COR-L47 (cell line): ENCODE measurements at regions not wholly inside any gene's neighbourhood (a gene's known extent, or its start where the extent isn't known, plus 50 kb on each side); places are given as distances from the start of the nearest gene placed in this dataset.

Source experiments
- DNase-seq: peaks from one replicate; lab custom pipeline; 2025; lab: John Stamatoyannopoulos, UW

DNA sequence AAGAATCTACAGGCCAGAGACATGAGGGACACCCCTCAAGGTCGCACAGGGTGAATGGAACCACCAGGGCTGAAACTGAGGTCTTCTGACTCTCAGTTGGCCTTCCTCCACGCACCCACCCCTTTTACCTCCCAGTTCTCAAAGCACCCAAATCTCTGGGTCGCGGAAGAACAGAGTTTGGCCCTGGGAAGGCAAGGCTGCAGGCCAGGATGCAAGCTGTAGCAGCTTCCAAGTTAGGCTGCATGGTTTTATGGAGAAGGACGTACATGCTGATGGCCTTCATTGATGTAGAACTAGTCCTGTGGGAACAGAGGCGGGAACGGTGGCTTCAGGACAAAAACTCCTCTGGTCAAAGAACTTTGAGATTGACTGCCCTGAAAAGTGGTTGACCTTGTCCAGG lies 143.5 kb upstream of the B3GAT1 start:
- DNase-seq = no peak

DNA sequence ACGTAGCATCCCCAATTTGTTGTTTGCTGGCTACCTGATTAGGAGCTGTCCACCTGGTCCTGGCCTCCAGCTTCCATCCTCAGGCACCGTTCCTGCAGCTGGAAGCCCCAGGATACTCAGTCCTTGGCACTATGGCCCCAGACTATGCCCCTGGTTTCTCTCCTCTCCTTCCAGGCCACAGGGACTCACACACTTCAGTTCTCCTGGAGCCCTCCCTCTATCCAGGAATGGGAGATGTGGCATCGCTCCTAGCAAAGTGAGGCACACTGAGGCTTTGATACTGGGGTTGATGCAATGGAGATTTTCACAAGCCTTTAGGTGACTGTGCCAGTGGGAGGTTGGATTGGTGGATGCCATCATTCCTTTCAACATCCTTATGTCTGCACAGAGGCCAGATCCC lies 142.8 kb upstream of the B3GAT1 start:
- DNase-seq = no peak

DNA sequence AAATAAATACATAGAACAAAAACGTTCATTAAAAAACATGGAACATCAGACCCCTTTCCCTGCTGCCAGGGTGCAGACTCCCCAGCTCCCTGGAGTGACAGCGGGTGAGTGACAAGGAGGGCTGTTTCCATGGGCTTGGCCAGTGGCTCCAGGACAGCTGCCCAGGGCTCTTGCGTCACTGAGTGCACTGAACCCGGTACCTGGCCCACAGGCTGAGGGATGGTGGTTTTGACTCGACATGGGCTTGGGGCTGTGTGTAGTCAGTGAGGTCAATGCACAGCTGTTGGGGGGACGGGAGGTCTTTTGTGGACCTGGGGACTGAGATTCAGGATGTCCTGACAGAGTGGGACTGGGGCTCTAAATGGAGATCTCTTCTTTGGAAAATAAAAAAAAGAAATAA lies 142.1 kb upstream of the B3GAT1 start:
- DNase-seq = no peak

- DNase-seq = no peak
These were observed 140.7 kb upstream of the B3GAT1 start for GRCh38 chr11:134552749-134553148.

- no peak for DNase-seq
These were observed 133.5 kb upstream of the B3GAT1 start for GRCh38 chr11:134545521-134545920.

DNA sequence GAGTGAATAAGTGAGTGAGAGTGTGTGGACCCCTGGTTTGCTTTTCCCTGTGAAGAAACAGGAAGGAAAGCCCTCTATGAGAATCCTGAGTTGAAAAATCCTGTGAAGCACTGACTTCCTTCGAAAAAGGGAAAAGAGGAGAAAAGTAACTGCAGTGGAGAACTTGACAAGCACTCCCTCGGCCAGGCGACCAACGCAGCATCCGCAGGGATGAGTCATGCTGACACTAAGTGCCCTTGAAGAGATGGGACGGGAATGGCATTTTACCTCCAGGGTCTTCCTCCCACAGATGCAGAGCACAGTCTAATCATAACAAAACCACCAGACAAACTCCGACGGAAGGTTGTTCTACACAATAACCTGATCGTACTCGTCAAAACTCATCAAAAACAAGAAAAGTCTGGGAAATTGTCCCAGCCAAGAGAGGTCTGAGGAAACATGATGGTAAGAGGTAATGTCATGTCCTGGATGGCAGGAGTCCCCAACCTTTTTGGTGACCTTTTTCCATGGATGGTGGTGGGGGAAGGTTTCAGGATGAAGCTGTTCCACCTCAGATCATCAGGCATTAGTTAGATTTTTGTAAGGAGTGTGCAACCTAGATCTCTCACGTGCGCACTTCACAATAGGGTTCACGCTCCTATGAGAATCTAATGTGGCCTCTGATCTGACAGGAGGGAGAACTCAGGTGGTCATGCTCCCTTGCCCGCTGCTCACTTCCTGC lies 132.2 kb upstream of the B3GAT1 start:
- no peak for DNase-seq

GRCh38 chr11:134543645-134544044 lies 131.6 kb upstream of the B3GAT1 start:
- DNase-seq = no peak

- DNase-seq = no peak
These were observed 131.2 kb upstream of the B3GAT1 start for GRCh38 chr11:134543241-134543640.

DNA sequence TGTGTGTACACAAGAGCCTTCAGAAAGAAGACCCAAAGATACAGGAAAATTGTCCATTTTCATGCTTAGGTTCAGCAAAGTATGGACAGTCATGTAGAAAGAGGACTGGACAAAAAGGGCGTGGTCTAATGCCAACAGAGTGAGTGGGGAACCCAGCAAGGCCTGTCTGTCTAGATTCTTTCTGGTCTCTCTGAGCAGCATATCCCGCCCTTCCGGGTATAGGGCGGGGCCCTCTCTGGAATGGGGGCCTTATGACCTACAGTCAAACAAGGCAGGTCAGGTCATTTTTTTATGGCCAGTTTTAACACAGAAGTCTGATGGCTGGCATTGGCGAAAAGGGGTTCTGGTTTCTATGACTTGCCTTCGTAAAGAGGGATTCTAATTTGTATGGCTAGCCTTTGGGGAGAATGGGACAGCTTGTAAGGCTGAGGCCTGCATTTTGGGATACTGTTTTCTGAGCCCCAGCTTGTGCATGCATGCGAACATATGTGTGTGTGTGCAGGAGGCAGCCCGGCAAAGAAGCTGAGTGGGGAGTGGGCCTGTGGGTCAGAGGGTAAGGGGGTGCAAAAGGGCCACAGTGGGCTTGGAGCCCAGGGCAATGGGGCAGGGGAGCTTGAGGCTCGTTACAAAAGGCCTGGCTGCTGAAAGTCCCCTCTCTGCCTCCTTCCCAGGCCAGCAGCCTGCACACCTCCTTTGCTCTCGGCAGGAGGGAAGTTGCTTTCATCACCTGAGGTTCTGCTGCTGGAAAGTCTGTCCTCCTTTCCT lies 130.5 kb upstream of the B3GAT1 start:
- no peak for DNase-seq

DNA sequence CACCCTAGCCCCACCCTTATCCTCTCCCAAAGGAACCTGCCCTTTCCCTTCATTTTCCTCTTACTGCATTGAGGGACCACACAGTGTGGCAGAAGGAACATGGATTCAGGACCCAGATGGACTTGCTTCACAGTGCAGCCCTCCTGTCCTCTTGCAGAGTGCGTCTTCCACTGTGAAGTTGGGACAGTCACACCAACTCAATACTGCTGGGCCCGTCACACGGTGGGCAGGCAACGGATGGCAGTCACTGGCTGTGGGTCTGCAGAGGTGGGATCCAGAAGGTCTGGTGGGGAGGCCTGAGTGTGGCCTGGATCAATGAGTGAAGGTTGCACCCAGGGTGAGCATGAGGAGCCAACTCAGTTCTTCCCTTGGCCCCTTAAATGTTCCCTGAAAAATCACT lies 129.9 kb upstream of the B3GAT1 start:
- no peak for DNase-seq

- DNase-seq = no peak
These were observed 129.3 kb upstream of the B3GAT1 start for GRCh38 chr11:134541355-134541754.

DNA sequence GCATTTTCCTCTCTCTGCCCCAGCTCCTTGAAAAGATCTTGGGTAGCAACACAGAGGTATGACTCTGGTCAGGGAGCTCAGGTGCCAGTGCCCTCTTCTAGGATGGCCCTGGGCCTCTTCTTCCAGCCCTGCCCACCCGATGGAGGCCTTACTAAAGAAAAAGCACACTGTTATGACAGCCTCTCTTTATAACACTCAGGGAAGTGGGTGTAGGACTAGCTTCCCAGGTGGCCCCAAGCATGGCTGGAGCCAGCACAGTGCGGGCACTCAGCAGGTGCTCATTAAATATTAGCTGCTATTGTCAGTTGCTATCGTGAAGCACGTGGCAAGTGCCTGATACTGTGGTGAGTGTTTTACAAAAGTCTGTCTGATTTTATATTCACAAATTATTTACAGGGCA lies 127.2 kb upstream of the B3GAT1 start:
- DNase-seq = no peak

- no peak for DNase-seq
These were observed 126.7 kb upstream of the B3GAT1 start for GRCh38 chr11:134538742-134539141.

DNA sequence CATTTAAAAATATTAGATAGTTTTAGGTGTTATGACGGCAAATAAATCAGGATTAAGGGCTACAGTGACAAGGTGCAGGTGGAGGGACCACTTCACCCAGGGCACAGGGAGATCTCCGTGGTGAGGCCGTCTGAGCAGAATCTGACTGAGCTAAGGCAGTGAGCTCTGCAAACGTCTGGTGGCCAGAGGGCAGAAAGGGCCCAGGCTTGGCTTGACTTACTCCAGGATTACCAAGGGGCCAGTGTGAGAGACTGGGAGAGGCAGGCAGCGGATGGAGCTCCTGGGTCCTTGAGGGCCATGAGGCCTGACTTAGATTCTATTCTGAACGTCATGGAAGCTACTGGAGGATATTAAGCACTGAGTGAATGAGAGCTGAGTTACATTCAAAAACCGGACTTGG lies 125.9 kb upstream of the B3GAT1 start:
- DNase-seq = no peak

DNA sequence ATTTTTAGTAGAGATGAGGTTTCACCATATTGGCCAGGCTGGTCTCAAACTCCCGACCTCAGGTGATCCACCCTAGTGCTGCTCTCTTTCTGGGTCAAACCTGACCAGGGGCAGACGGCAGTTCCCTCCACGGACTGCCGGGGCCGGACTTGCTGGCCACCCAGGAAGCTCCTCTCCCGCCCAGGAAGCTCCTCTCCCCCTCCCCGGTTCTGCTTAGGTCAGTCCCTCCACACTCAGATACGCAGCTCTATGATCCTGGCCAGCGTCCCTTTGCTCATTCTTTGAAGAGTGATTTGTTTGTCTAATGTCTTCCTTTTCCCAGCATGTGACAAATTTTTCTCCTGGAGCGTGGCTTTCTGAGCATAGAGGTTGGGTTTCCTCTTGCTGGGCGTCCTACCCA lies 125.3 kb upstream of the B3GAT1 start:
- DNase-seq = no peak

DNA sequence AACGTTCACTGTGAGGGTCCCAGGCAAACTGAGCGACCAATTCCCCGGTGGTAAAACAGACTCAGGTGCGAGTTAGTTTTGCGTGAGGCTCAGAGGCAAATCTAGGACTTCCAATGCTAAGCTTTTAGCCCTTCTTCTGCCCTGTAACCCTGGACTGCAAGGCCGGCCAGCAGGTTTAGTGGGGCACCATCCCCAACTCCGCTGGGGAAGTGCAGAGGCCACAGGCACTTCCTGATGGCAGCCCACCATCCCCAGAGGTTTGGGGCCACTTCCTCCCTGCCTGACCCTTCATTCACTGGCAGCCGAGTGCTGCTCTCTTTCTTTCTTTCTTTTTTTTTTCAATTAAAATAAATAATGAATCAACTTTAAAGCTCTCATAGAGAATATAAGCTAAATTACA lies 124.6 kb upstream of the B3GAT1 start:
- DNase-seq = no peak

DNA sequence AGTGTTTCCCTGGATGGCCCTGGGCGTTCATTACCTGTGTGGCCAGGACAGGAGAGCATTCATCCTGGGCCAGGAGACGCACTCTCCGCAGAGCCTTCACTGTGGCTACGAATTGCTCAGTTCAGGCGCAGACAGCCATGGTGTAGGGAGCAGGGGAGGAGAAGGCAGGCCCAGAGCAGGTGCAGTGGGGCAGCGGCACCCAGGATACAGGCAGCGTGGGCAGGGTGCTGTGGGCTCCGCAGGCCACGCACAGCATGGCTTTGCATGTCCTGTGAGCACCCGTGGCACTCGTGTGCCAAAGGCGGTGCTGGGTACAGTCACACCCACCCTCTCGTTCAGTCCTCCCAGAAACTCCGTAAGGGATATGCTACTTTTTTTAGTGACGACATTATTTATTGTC lies 124.2 kb upstream of the B3GAT1 start:
- DNase-seq = no peak

DNA sequence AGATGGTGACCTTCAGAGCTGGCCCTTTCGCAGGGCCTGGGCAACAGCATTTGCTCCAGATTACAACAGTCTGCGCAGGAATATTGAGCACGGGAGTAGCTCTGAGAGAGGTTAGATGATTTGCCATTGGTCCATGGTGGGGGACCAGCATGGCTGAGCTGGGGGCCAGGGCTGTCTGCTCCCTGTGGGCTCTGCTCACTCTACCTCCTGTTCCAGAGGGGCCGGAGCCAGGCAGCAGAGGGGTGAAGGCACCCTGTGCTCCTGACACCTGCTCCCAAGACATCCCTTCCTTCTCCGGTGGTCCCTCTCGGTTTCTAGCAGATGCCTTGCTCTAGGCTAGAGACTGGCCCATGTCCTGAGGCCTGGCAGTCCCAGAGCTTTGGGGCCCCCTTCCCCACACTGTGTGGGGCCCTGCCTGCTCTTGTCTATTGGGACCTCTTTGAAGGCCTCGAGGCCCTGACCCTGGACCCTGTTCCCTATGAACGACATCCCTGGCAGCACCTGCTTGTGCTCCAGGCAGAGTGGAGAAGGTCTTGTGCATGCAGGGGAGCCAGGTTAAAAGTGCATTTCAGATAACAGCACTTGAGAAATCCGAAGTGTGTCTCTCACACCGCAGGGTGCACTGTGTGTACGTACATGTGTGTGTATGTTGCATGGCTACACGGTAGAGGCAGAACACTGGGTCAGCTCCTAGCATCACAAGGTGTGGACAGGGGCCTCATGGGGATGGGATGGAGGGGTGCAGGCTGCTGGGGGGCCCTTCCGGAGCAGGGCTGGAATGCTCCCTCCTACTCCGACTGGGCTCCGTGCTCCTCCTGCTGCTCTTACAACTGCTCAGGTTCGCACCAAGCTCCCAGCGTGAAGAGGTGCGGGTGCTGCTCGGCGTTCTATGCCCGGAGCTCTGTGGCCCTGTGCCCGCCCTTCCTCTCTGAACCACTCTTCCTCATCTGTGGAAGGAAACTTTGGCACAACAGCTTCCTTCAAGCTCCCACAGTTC lies 123.3 kb upstream of the B3GAT1 start:
- no peak for DNase-seq

- DNase-seq = no peak
These were observed 121.5 kb upstream of the B3GAT1 start for GRCh38 chr11:134533511-134533910.

DNA sequence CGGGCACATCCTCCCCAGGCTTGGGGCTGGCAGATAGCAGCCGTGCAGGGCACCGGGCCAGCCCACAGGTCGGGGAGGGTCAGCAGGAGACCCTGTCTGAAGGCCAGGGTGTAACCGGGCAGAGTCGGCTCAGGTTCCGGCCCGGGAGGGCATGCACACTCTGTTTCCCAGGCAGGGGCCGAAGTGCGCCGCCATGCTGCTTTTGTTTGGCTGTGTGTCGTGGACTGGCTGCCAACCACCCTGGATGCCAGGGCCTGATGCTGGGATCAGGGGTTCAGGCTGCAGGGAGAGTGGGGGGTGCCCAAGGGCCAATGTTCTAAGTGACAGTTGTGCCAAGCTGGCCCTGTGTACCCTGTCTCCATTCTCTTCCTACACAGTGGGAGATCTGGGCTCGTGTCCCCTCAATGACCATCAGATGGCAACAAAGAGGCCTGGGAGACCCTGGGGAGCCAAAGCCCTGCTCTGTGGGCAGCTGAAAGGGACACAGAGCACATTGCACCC lies 120.9 kb upstream of the B3GAT1 start:
- DNase-seq = no peak

DNA sequence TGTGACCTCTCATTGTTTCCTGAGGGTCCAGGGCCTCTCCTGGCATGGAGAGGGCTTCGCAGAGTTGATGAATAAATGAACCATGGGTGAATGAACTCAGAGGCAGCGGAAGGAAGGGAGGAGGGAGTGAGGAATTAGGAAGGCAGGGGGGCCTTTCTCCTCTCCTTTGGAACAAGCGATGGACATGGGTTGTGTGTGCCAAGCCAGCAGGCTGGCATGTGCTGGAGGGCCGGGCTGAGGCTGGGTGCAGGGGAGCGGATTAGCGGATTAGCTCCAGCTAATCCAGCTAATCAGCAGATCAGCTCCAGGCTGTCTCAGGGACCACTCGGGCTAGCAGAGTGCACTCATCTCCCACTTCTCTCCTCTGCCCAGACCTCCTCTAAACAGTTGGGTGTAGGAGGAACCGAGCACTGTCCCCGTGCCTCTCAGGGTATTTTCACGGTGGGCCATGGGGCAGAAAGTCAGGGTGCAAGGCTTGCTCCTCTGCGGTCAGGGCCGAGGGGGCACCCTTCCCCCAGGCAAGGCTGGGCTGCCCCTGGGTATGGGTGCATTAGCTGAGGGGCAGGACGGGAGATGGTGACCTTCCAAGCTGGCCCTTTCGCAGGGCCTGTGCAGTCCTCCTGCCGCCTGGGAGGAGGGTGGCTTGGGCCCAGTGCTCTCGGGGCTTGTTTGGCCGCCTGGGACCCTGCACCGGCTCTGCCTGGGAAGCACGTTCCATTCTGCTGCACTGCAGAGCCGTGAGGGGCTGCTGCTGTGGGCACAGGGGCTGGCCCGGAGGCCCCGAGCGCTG lies 120.3 kb upstream of the B3GAT1 start:
- DNase-seq = no peak
